GM12878 (cell line): ENCODE measurements at regions not wholly inside any gene's neighbourhood (a gene's known extent, or its start where the extent isn't known, plus 50 kb on each side); places are given as distances from the start of the nearest gene placed in this dataset.
"Not testable (repeated sequence)": the region's sequence is repeated elsewhere in the genome, so short reads cannot be mapped to it uniquely, and the experiment has no call there.

ENCODE experiments used
- ATAC-seq: fragments of 200-7000 bp; cut with Tn5 transposase; 3 replicates; pipeline ENCODE4 v1.9.1; 2020; ENCODE audit warnings: mild to moderate bottlenecking, moderate library complexity
- BruUV-seq: library from RNA; stranded (reverse); fragments of 400-500 nt; replicated peaks from 2 replicates; lab custom pipeline; 2021; lab: Mats Ljungman, UMichigan
- CTCF ChIA-PET: fragments of 300-600 bp; sonication (Branson Sonifier 250); formaldehyde crosslinking; extraction: SDS; loops from one replicate; lab custom pipeline; 2021; ENCODE audit warnings: inconsistent platforms; lab: Yijun Ruan, JAX
- POLR2A ChIA-PET: fragments of 350-600 bp; formaldehyde crosslinking; extraction: SDS; loops from one replicate; lab custom pipeline; 2021; ENCODE audit warnings: inconsistent platforms; lab: Charles Lee
- RAD21 ChIA-PET: fragments of 300-600 bp; sonication (Branson Sonifier 250); formaldehyde crosslinking; loops from one replicate; lab custom pipeline; 2023; ENCODE audit warnings: antibody characterized with exemption; ENCODE audit not compliant: unreplicated experiment; lab: Charles Lee
- SMC1A ChIA-PET: fragments of 300-600 bp; sonication (Branson Sonifier 250); formaldehyde crosslinking; loops from one replicate; lab custom pipeline; 2023; ENCODE audit not compliant: unreplicated experiment, uncharacterized antibody; lab: Charles Lee
- DNase-seq: peaks from one replicate; pipeline ENCODE4 v3.0.0-alpha.2; 2011; ENCODE audit warnings: low read depth, low spot score
- FAIRE-seq: peaks from 3 replicates; lab custom pipeline; 2011; peaks lifted over from hg19 to GRCh38; lab: Jason Lieb, UNC
- H2AFZ ChIP-seq: 2 replicates; pipeline ENCODE4 v1.6.0; 2011; ENCODE audit warnings: low read depth, low read length, control low read depth; ENCODE audit not compliant: control insufficient read depth
- H3K27ac ChIP-seq: 2 replicates; pipeline ENCODE4 v1.5.1; 2011; ENCODE audit warnings: control low read depth; ENCODE audit not compliant: control insufficient read depth, insufficient read depth
- H3K27me3 ChIP-seq, 2 experiments: replicated peaks in 1 of 2; 2 replicates each; pipeline versions ENCODE4 v1.6.0 to v1.6.1; 2011; ENCODE audit warnings: low read length in 1 of 2; ENCODE audit not compliant: control insufficient read depth in 2 of 2, insufficient read depth in 2 of 2
- H3K36me3 ChIP-seq, 2 experiments: 2 replicates each; pipeline ENCODE4 v1.5.1; 2011; ENCODE audit warnings: low read length in 1 of 2; ENCODE audit not compliant: control insufficient read depth in 2 of 2, insufficient read depth in 2 of 2
- H3K4me1 ChIP-seq: 2 replicates; pipeline ENCODE4 v1.6.1; 2011; ENCODE audit warnings: mild to moderate bottlenecking, low read length, moderate library complexity, mixed read lengths; ENCODE audit not compliant: control insufficient read depth, insufficient read depth
- H3K4me2 ChIP-seq: 2 replicates; pipeline ENCODE4 v1.6.0; 2011; ENCODE audit warnings: control low read depth; ENCODE audit not compliant: control insufficient read depth, insufficient read depth
- H3K4me3 ChIP-seq: fragments of 200-600 bp; sonication (generic); 2 replicates; pipeline ENCODE4 v1.5.1; 2016
- H3K79me2 ChIP-seq: 2 replicates; pipeline ENCODE4 v1.6.0; 2011; ENCODE audit warnings: low read length; ENCODE audit not compliant: control insufficient read depth, insufficient read depth
- H3K9ac ChIP-seq: 2 replicates; pipeline ENCODE4 v1.8.0; 2011; ENCODE audit warnings: low read length, control low read depth, mixed read lengths; ENCODE audit not compliant: control insufficient read depth, insufficient read depth
- H3K9me3 ChIP-seq: replicated peaks from 3 replicates; pipeline ENCODE4 v1.5.1; 2011; ENCODE audit warnings: mild to moderate bottlenecking, low read length; ENCODE audit not compliant: control insufficient read depth, insufficient read depth
- H4K20me1 ChIP-seq: 2 replicates; pipeline ENCODE4 v1.6.0; 2011; ENCODE audit not compliant: control insufficient read depth, insufficient read depth
- MYB ChIP-seq: fragments of 150-350 bp; IDR thresholded peaks from 2 replicates; pipeline ENCODE4 v1.6.1; 2014; ENCODE audit warnings: mild to moderate bottlenecking, low read depth, low read length, borderline replicate concordance
- SIX5 ChIP-seq: IDR thresholded peaks from 2 replicates; pipeline ENCODE4 v1.6.1; 2011; ENCODE audit warnings: mild to moderate bottlenecking, low read depth, low read length, moderate library complexity; ENCODE audit not compliant: severe bottlenecking
- SP1 ChIP-seq: IDR thresholded peaks from one replicate; pipeline ENCODE4 v1.6.1; 2011; ENCODE audit warnings: low read depth, low read length
- WGBS: methylation state at CpG from one replicate; pipeline ENCODE4 v1.1.6; 2016; ENCODE audit warnings: low lambda C conversion rate; ENCODE audit not compliant: insufficient replicate concordance, insufficient coverage; ENCODE audit errors: missing lambda C conversion rate; 5-methylcytosine and 5-hydroxymethylcytosine counted together
- in situ Hi-C: fragments of 300-500 bp; cut with MboI; formaldehyde crosslinking; loops from 9 replicates; pipeline ENCODE4 v1.14.3; 2018; ENCODE audit warnings: mixed read lengths
- intact Hi-C: fragments of 100-400 bp; cut with micrococcal nuclease; formaldehyde crosslinking; loops from one replicate; pipeline ENCODE4 v1.14.2; 2022; ENCODE audit not compliant: unreplicated experiment

DNA sequence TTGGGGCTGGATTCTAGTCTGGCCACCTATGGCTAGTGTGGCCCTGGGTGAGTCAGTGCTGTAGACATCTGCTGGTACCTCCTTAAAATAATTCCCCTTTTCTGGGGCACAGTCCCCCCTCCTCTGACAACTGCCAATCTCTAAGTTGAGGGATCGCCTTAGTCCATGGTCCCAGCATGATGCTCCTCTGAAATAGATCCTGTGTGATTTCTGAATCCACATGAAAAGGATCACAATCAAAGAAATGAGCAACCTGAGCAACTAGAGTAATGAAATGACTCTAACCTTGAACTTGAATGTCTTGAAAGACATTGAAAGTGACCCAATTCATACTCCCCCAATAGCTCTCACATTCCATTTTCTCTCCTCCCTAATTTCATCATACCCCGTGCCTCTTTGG is 332.5 kb downstream of the VRK1 start:
- no peaks in the 10 kb centered on the region; the same call in 2 of the 3 replicates for H3K9me3 ChIP-seq
- no peak for ATAC-seq
- CTCF ChIA-PET: no interaction called here
- no TSS peak for BruUV-seq
- no peak overlapping the region for H3K9ac ChIP-seq
- no peak for TF ChIP-seq SIX5
- no peak for TF ChIP-seq SP1
- no peak for TF ChIP-seq MYB
- TF ChIP-seq, all 136 proteins: peak for 0
- Histone ChIP-seq H3K79me2 (no peaks in the 10 kb centered on the region), H3K4me3 (no peak overlapping the region), H2AFZ (no peak overlapping the region), H3K27ac (no peak overlapping the region), H3K36me3 (no peaks in the 10 kb centered on the region), H3K4me2 (no peak overlapping the region), H3K4me1 (no peaks in the 10 kb centered on the region), H4K20me1 (no peaks in the 10 kb centered on the region), H3K27me3 (no peaks in the 10 kb centered on the region)
- DNase-seq (no peak), FAIRE-seq (no peak)
- intact Hi-C loops (no loop called here), in situ Hi-C loops (no loop called here)
- ChIA-PET RAD21 (no interaction called here), SMC1A (interaction anchor here (0.6 kb wide), 1 partner anchor 1517 kb away, joined by 3 read pairs; no protein-coding TSS in a partner anchor), POLR2A (no interaction called here)
- WGBS: 50% methylated on average over 2 of the region's 2 CpGs

DNA sequence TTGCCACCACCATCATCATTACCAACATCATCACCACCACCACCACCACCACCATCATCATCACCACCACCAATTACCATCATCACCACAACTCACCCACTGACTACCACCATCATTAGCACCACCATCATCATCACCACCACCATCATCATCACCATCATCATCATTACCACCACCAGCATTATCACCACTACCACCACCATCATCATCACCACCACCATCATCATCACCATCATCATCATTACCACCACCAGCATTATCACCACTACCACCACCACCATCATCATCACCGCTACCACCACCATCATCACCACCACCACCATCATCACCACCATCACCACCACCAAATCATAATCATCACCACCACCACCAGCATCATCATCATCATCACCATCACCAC is 338.7 kb downstream of the VRK1 start:
- H3K9me3 ChIP-seq, FAIRE-seq, POLR2A ChIA-PET, intact Hi-C loops, BruUV-seq, H3K4me3 ChIP-seq, H3K9ac ChIP-seq, DNase-seq, H3K36me3 ChIP-seq, RAD21 ChIA-PET, H2AFZ ChIP-seq, H3K4me1 ChIP-seq, H3K27ac ChIP-seq, ATAC-seq, H4K20me1 ChIP-seq, H3K27me3 ChIP-seq, in situ Hi-C loops, CTCF ChIA-PET, SMC1A ChIA-PET, H3K79me2 ChIP-seq, H3K4me2 ChIP-seq: not testable (repeated sequence)
- WGBS: 0% methylated on average over 1 of the region's 1 CpG
